Suprapubic skin (tissue), 4 donors: ENCODE measurements at regions not wholly inside any gene's neighbourhood (a gene's known extent, or its start where the extent isn't known, plus 50 kb on each side); places are given as distances from the start of the nearest gene placed in this dataset.

Source experiments
- CTCF ChIP-seq, 2 donors: fragments of 200-600 bp in 1 of 2; fragments of 450-650 bp in 1 of 2; sonication (generic) in 1 of 2; IDR thresholded peaks; one replicate each; pipeline ENCODE4 v1.5.1; 2016 to 2019; ENCODE audit warnings: antibody characterized with exemption in 2 of 2, mild to moderate bottlenecking in 1 of 2, moderate library complexity in 1 of 2
- EP300 ChIP-seq: sonication (generic); formaldehyde crosslinking; IDR thresholded peaks from one replicate; pipeline ENCODE4 v1.6.1; 2017; ENCODE audit warnings: antibody characterized with exemption
- POLR2A ChIP-seq, 2 donors: fragments of 450-650 bp; IDR thresholded peaks; one replicate each; pipeline ENCODE4 v1.6.1; 2017; ENCODE audit warnings: antibody characterized with exemption in 2 of 2, mild to moderate bottlenecking in 2 of 2, moderate library complexity in 2 of 2
- POLR2AphosphoS5 ChIP-seq, 3 donors: sonication (generic); formaldehyde crosslinking; IDR thresholded peaks; one replicate each; pipeline ENCODE4 v1.6.1; 2017; ENCODE audit warnings: antibody characterized with exemption in 3 of 3

- TF ChIP-seq CTCF (IDR thresholded peaks at IDR 0.05) (no peak), POLR2A (IDR thresholded peaks at IDR 0.05) (no peak), POLR2AphosphoS5 (IDR thresholded peaks at IDR 0.05) (no peak), EP300 (no peak)
Measured at GRCh38 chr15:91741986-91742385, 111.5 kb upstream of the SLCO3A1 start.
